Natural killer cell (primary cell): ENCODE measurements at regions not wholly inside any gene's neighbourhood (a gene's known extent, or its start where the extent isn't known, plus 50 kb on each side); places are given as distances from the start of the nearest gene placed in this dataset.

Experiments
- ATAC-seq, 3 donors: fragments of 150-1000 bp in 2 of 3; fragments of 200-7000 bp in 1 of 3; cut with Tn5 transposase; 1 replicate in 1 of 3; 2 replicates in 2 of 3; pipeline ENCODE4 v1.10.0; 2021; ENCODE audit warnings: mild to moderate bottlenecking in 2 of 3, moderate library complexity in 2 of 3
- DNase-seq, 2 donors: peaks; one replicate each; pipeline versions ENCODE4 v3.0.0 to v3.0.0-alpha.2; 2013 to 2021; ENCODE audit warnings: mixed read lengths in 1 of 2
- H3K27ac ChIP-seq: one replicate; pipeline ENCODE4 v1.5.1; 2013; ENCODE audit warnings: mild to moderate bottlenecking, low read length
- H3K27me3 ChIP-seq: one replicate; pipeline ENCODE4 v1.6.1; 2013; ENCODE audit warnings: low read length; ENCODE audit not compliant: control insufficient read depth, insufficient read depth
- H3K36me3 ChIP-seq: one replicate; pipeline ENCODE4 v1.6.1; 2013; ENCODE audit warnings: low read length; ENCODE audit not compliant: control insufficient read depth, insufficient read depth
- H3K4me1 ChIP-seq: one replicate; pipeline ENCODE4 v1.6.1; 2013; ENCODE audit warnings: low read length; ENCODE audit not compliant: control insufficient read depth, insufficient read depth
- H3K4me3 ChIP-seq: one replicate; pipeline ENCODE4 v1.5.1; 2013; ENCODE audit warnings: low read length
- H3K9me3 ChIP-seq: one replicate; pipeline ENCODE4 v1.6.1; 2013; ENCODE audit warnings: low read length; ENCODE audit not compliant: control insufficient read depth, insufficient read depth
- H3K27ac Mint-ChIP-seq, 2 donors: one replicate each; pipeline ENCODE4 v1.8.0; 2022; ENCODE audit warnings: mild to moderate bottlenecking in 2 of 2, mixed read lengths in 2 of 2, moderate library complexity in 1 of 2
- H3K27me3 Mint-ChIP-seq, 2 donors: one replicate each; pipeline ENCODE4 v1.8.0; 2022; ENCODE audit warnings: low read depth in 2 of 2, mixed read lengths in 2 of 2
- H3K36me3 Mint-ChIP-seq: one replicate; pipeline ENCODE4 v1.8.0; 2022; ENCODE audit warnings: mixed read lengths
- H3K4me1 Mint-ChIP-seq, 2 donors: one replicate each; pipeline ENCODE4 v1.8.0; 2022; ENCODE audit warnings: mixed read lengths in 2 of 2
- H3K4me3 Mint-ChIP-seq: one replicate; pipeline ENCODE4 v1.8.0; 2022; ENCODE audit warnings: mild to moderate bottlenecking, moderate library complexity, mixed read lengths
- H3K9me3 Mint-ChIP-seq, 2 donors: one replicate each; pipeline ENCODE4 v1.8.0; 2022; ENCODE audit warnings: mixed read lengths in 2 of 2
- CTCF ChIP-seq: fragments of 200-600 bp; IDR thresholded peaks from one replicate; pipeline ENCODE4 v1.8.0; 2022; ENCODE audit warnings: antibody characterized with exemption
- WGBS: methylation state at CpG from one replicate; pipeline ENCODE4 v1.1.7; 2013; ENCODE audit warnings: missing lambda C conversion rate; ENCODE audit not compliant: insufficient coverage; 5-methylcytosine and 5-hydroxymethylcytosine counted together
- intact Hi-C: fragments of 100-400 bp; cut with micrococcal nuclease; formaldehyde crosslinking; loops from one replicate; pipeline ENCODE4 v1.14.2; 2022

- WGBS: 80% methylated on average over 8 of the region's 8 CpGs
Measured at GRCh38 chr1:219676012-219676765, 63.3 kb upstream of the ZC3H11B start.

DNA sequence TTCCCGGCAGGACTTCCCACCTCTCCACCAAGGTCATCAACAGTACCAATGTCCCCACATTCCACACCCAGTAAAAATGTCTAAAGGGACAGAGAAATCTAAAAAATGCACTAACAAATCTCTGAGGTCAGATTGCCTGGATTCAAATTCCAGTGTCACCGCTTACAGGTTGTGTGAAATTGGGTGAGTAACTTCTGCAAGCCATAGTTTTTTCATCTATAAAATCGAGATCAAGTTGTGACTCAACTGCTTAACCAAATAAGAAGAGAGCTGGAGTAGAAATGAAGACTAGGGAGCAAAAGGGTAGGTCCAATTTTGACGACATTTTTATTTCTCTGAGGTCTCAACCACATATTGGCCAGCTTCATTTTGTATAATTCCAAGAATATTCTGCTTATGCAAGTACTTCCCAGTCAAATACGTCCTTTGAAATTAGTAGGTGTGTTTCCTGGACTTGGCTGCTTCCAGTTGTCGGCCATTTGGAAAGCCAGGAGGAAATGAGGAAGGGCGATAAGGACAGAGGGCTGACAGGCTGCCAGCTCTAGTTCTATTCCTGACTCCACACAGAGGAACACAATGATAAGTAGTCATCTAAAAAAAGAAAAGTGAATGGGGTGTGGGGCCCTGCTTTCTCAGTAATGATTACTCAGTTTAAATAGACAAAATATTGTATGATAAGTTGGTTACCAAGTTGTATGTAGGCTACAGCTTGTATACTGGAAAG, 57.7 kb upstream of the ZC3H11B start:
- WGBS: 79% methylated on average over 6 of the region's 7 CpGs
- Histone ChIP-seq H3K27ac (no peak overlapping the region), H3K4me3 (no peak overlapping the region), H3K36me3 (no peaks in the 10 kb centered on the region), H3K9me3 (no peaks in the 10 kb centered on the region), H3K27me3 (no peaks in the 10 kb centered on the region), H3K4me1 (no peaks in the 10 kb centered on the region)
- Mint-ChIP-seq H3K27ac (no peak overlapping the region), H3K4me3 (no peak overlapping the region), H3K36me3 (no peaks in the 10 kb centered on the region), H3K4me1 (no peaks in the 10 kb centered on the region), H3K9me3 (peaks cover 2 to 5% of the 10 kb centered on the region in 2 donors), H3K27me3 (no peaks in the 10 kb centered on the region)
- DNase-seq: no peak
- intact Hi-C loops: no loop called here
- TF ChIP-seq CTCF: no peak
- no peak for ATAC-seq

More at GRCh38 chr1:219676012-219676765, 63.3 kb upstream of the ZC3H11B start:
- Histone ChIP-seq H3K36me3 (no peaks in the 10 kb centered on the region), H3K27me3 (no peaks in the 10 kb centered on the region), H3K9me3 (no peaks in the 10 kb centered on the region), H3K4me3 (no peak overlapping the region), H3K4me1 (no peaks in the 10 kb centered on the region), H3K27ac (no peak overlapping the region)
- intact Hi-C loops: no loop called here
- Mint-ChIP-seq H3K27me3 (no peaks in the 10 kb centered on the region), H3K4me3 (no peak overlapping the region), H3K27ac (no peak overlapping the region), H3K4me1 (no peaks in the 10 kb centered on the region), H3K9me3 (peaks cover 0 to 5% of the 10 kb centered on the region in 2 donors), H3K36me3 (no peaks in the 10 kb centered on the region)
- TF ChIP-seq CTCF: no peak
- ATAC-seq (no peak), DNase-seq (no peak)

DNA sequence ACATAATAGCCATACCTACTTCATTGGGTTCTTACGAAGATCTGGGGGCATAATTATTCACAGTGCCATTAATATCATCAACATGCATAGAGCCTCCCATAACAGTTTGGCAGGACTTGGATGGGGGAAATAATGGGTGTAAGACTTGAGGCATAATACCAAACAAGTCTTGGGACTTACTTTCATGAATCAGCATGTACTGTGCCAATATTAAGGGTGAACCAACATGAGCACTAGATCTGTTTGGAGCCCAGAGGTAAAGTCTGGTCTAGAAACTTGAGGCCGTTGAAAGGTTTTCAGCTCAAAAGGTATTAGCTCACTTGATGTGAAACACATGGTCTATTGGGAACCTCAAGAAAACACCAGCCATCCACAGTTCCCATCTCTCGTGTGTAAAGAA, 56.7 kb upstream of the ZC3H11B start:
- Mint-ChIP-seq H3K36me3 (no peaks in the 10 kb centered on the region), H3K4me3 (no peak overlapping the region), H3K27me3 (no peaks in the 10 kb centered on the region), H3K9me3 (peaks cover 2% of the 10 kb centered on the region in 2 donors), H3K27ac (no peak overlapping the region), H3K4me1 (no peaks in the 10 kb centered on the region)
- intact Hi-C loops: no loop called here
- Histone ChIP-seq H3K4me1 (no peaks in the 10 kb centered on the region), H3K27ac (no peak overlapping the region), H3K9me3 (no peaks in the 10 kb centered on the region), H3K36me3 (no peaks in the 10 kb centered on the region), H3K4me3 (no peak overlapping the region), H3K27me3 (no peaks in the 10 kb centered on the region)
- TF ChIP-seq CTCF: no peak
- 92% methylated on average over 2 of the region's 3 CpGs for WGBS
- DNase-seq (no peak), ATAC-seq (no peak)
